A549 (cell line): ENCODE measurements at regions not wholly inside any gene's neighbourhood (a gene's known extent, or its start where the extent isn't known, plus 50 kb on each side); places are given as distances from the start of the nearest gene placed in this dataset.

Source experiments
- EP300 ChIP-seq, 2 experiments: fragments of >200 bp; sonication (Bioruptor Twin); formaldehyde crosslinking; IDR thresholded peaks; 2 replicates in 1 of 2; 3 replicates in 1 of 2; pipeline ENCODE4 v1.6.1; 2016 to 2017
- MAFK ChIP-seq: fragments of 450-650 bp; IDR thresholded peaks from 2 replicates; pipeline ENCODE4 v1.6.1; 2014; ENCODE audit not compliant: partially characterized antibody
- NFE2L2 ChIP-seq: fragments of 150-350 bp; conservative IDR thresholded peaks from 2 replicates; pipeline ENCODE4 v1.6.1; 2014; ENCODE audit warnings: low read length
- POLR2A ChIP-seq: IDR thresholded peaks from 2 replicates; pipeline ENCODE4 v1.6.1; 2012; ENCODE audit warnings: mild to moderate bottlenecking, low read length
- TF ChIP-seq, protein P1 (sequence below): fragments of >200 bp; sonication (Bioruptor Twin); formaldehyde crosslinking; IDR thresholded peaks from 3 replicates; pipeline ENCODE4 v1.5.1; 2016

DNA sequence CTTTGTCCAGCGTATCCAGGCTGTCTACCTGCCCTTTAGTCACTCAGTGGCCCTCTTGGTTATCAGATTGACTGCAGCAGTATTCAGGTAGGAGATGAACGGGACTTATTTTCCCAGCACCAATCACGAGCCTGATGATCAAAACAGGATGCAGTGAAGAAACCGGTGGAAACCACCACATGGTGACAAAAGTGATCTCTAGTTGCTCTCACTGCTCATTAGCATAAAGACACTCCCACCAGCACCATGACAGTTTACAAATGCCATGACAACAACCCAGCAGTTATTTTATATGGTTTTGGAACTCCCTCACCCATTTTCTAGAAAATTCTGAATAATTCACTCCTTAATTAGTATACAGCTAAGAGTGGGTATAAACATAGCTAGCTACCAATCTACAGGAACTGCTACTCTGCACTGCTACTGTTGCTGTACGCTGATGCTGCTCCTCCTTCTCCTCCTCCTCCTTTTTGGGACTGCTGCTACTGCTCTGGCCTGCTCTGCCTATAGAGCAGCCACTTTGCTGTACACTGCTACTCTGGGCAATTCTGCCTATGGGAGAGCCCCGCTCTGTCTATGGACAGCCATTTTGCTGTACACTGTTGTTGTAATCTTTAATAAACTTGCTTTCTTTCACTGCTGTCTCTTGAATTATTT lies 142.5 kb upstream of the SSTR1 start:
- TF ChIP-seq, protein P1, sequence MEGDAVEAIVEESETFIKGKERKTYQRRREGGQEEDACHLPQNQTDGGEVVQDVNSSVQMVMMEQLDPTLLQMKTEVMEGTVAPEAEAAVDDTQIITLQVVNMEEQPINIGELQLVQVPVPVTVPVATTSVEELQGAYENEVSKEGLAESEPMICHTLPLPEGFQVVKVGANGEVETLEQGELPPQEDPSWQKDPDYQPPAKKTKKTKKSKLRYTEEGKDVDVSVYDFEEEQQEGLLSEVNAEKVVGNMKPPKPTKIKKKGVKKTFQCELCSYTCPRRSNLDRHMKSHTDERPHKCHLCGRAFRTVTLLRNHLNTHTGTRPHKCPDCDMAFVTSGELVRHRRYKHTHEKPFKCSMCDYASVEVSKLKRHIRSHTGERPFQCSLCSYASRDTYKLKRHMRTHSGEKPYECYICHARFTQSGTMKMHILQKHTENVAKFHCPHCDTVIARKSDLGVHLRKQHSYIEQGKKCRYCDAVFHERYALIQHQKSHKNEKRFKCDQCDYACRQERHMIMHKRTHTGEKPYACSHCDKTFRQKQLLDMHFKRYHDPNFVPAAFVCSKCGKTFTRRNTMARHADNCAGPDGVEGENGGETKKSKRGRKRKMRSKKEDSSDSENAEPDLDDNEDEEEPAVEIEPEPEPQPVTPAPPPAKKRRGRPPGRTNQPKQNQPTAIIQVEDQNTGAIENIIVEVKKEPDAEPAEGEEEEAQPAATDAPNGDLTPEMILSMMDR, result no peak
- TF ChIP-seq POLR2A (no peak), MAFK (no peak), NFE2L2 (no peak), EP300 (IDR thresholded peaks at IDR 0.05) (no peak)
